ENCODE measurements at regions not wholly inside any gene's neighbourhood (a gene's known extent, or its start where the extent isn't known, plus 50 kb on each side); places are given as distances from the start of the nearest gene placed in this dataset.

- peak; percentile 99 for TF ChIP-seq CUX1 (IDR thresholded peaks at IDR 0.05; ENCODE audit: insufficient replicate concordance, low read depth, low read length)
- TF ChIP-seq PAX5 (IDR thresholded peaks at IDR 0.05; ENCODE audit: borderline replicate concordance, low read depth, low read length) = peak; percentile 55; the same call in 1 of the 2 replicates
- peak; percentile 43; the same call in 1 of the 3 replicates for TF ChIP-seq POU2F2 (IDR thresholded peaks at IDR 0.05; ENCODE audit: borderline replicate concordance, low read depth, low read length)
- no peak for TF ChIP-seq CREM (IDR thresholded peaks at IDR 0.05; ENCODE audit: low read depth)
- TF ChIP-seq PBX3 (IDR thresholded peaks at IDR 0.05; ENCODE audit: insufficient replicate concordance, low read depth, low read length) = peak; percentile 72
- no peak for TF ChIP-seq ZNF274 (IDR thresholded peaks at IDR 0.05; ENCODE audit: insufficient read depth, insufficient read length)
- TF ChIP-seq, protein P1, sequence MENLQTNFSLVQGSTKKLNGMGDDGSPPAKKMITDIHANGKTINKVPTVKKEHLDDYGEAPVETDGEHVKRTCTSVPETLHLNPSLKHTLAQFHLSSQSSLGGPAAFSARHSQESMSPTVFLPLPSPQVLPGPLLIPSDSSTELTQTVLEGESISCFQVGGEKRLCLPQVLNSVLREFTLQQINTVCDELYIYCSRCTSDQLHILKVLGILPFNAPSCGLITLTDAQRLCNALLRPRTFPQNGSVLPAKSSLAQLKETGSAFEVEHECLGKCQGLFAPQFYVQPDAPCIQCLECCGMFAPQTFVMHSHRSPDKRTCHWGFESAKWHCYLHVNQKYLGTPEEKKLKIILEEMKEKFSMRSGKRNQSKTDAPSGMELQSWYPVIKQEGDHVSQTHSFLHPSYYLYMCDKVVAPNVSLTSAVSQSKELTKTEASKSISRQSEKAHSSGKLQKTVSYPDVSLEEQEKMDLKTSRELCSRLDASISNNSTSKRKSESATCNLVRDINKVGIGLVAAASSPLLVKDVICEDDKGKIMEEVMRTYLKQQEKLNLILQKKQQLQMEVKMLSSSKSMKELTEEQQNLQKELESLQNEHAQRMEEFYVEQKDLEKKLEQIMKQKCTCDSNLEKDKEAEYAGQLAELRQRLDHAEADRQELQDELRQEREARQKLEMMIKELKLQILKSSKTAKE (IDR thresholded peaks at IDR 0.05; ENCODE audit: low read depth, poor library complexity, severe bottlenecking) = peak; percentile 74
- peak; percentile 53; the same call in 1 of the 2 replicates for TF ChIP-seq STAT3 (IDR thresholded peaks at IDR 0.05; ENCODE audit: low read depth, low read length)
- no peak for TF ChIP-seq PML (IDR thresholded peaks at IDR 0.05; ENCODE audit: low read length)
- peak; percentile 52; the same call in 1 of the 2 replicates for TF ChIP-seq ZBTB40 (IDR thresholded peaks at IDR 0.05; ENCODE audit: borderline replicate concordance)
- TF ChIP-seq JUNB (IDR thresholded peaks at IDR 0.05) = peak; percentile 80
- TF ChIP-seq, protein P2, sequence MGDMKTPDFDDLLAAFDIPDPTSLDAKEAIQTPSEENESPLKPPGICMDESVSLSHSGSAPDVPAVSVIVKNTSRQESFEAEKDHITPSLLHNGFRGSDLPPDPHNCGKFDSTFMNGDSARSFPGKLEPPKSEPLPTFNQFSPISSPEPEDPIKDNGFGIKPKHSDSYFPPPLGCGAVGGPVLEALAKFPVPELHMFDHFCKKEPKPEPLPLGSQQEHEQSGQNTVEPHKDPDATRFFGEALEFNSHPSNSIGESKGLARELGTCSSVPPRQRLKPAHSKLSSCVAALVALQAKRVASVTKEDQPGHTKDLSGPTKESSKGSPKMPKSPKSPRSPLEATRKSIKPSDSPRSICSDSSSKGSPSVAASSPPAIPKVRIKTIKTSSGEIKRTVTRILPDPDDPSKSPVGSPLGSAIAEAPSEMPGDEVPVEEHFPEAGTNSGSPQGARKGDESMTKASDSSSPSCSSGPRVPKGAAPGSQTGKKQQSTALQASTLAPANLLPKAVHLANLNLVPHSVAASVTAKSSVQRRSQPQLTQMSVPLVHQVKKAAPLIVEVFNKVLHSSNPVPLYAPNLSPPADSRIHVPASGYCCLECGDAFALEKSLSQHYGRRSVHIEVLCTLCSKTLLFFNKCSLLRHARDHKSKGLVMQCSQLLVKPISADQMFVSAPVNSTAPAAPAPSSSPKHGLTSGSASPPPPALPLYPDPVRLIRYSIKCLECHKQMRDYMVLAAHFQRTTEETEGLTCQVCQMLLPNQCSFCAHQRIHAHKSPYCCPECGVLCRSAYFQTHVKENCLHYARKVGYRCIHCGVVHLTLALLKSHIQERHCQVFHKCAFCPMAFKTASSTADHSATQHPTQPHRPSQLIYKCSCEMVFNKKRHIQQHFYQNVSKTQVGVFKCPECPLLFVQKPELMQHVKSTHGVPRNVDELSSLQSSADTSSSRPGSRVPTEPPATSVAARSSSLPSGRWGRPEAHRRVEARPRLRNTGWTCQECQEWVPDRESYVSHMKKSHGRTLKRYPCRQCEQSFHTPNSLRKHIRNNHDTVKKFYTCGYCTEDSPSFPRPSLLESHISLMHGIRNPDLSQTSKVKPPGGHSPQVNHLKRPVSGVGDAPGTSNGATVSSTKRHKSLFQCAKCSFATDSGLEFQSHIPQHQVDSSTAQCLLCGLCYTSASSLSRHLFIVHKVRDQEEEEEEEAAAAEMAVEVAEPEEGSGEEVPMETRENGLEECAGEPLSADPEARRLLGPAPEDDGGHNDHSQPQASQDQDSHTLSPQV (IDR thresholded peaks at IDR 0.05) = peak; percentile 19; the same call in 1 of the 2 replicates
- TF ChIP-seq FOS (IDR thresholded peaks at IDR 0.05; ENCODE audit: borderline replicate concordance, extremely low read depth, insufficient read length) = no peak
Measured at GRCh38 chr2:195505701-195506100, 151.3 kb upstream of the SLC39A10 start (continued).

Measured in GM12878 (cell line).